ENCODE measurements at regions not wholly inside any gene's neighbourhood (a gene's known extent, or its start where the extent isn't known, plus 50 kb on each side); places are given as distances from the start of the nearest gene placed in this dataset.

DNA sequence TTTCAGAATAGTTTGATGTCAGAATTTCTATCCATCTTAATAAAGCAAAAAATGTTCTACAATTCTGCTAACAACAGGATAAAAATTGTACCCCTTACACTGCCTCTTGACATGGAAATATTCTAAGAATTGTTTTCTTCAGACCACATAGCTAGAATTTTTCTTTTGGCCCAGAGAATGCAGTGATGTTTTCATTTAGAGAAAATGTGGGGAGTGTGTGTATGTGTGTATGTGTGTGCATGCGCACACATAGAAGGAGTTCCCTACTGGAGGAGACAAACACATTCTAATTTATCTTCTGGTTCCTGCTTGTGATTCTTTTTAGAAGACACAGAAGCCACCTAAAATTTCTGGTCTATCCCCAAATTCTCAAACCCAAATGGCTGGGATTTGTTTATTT is 1145.7 kb downstream of the VRK1 start:
- Mint-ChIP-seq H3K4me1 (ENCODE audit: low read depth) (no peaks in the 10 kb centered on the region), H3K27me3 (ENCODE audit: insufficient read depth) (no peaks in the 10 kb centered on the region), H3K9me3 (peaks cover 69% of the 10 kb centered on the region), H3K36me3 (ENCODE audit: low read depth) (peaks cover 13% of the 10 kb centered on the region; the same call in 1 of the 2 replicates), H3K27ac (no peak overlapping the region), H3K4me3 (no peak overlapping the region)
- TF ChIP-seq, protein P1, sequence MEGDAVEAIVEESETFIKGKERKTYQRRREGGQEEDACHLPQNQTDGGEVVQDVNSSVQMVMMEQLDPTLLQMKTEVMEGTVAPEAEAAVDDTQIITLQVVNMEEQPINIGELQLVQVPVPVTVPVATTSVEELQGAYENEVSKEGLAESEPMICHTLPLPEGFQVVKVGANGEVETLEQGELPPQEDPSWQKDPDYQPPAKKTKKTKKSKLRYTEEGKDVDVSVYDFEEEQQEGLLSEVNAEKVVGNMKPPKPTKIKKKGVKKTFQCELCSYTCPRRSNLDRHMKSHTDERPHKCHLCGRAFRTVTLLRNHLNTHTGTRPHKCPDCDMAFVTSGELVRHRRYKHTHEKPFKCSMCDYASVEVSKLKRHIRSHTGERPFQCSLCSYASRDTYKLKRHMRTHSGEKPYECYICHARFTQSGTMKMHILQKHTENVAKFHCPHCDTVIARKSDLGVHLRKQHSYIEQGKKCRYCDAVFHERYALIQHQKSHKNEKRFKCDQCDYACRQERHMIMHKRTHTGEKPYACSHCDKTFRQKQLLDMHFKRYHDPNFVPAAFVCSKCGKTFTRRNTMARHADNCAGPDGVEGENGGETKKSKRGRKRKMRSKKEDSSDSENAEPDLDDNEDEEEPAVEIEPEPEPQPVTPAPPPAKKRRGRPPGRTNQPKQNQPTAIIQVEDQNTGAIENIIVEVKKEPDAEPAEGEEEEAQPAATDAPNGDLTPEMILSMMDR (IDR thresholded peaks at IDR 0.05): no peak
- DNase-seq: no peak

DNA sequence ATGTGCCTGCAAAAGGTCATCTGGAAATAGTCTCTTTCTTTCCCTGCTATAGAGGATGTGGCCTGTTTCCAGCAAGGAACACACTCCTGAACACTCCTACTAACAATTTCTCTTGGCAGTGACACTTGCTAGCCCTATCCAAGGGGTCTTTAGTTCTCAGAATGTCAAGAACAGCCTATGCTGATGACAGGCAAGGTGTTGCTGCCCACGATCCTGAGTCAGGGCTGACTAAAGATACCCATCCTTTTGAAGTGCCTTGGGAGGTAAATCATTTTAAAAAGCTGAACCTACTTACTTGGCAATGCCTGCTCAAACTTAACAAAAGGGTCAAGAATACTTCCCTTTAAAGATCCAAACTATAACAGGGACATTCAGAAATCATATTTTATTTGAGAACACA is 1146.4 kb downstream of the VRK1 start:
- Mint-ChIP-seq H3K36me3 (ENCODE audit: low read depth) (peaks cover 13% of the 10 kb centered on the region; the same call in 1 of the 2 replicates), H3K9me3 (peaks cover 67% of the 10 kb centered on the region), H3K4me1 (ENCODE audit: low read depth) (no peaks in the 10 kb centered on the region), H3K4me3 (no peak overlapping the region), H3K27me3 (ENCODE audit: insufficient read depth) (no peaks in the 10 kb centered on the region), H3K27ac (no peak overlapping the region)
- no peak for DNase-seq
- TF ChIP-seq, protein P1 (IDR thresholded peaks at IDR 0.05): no peak

DNA sequence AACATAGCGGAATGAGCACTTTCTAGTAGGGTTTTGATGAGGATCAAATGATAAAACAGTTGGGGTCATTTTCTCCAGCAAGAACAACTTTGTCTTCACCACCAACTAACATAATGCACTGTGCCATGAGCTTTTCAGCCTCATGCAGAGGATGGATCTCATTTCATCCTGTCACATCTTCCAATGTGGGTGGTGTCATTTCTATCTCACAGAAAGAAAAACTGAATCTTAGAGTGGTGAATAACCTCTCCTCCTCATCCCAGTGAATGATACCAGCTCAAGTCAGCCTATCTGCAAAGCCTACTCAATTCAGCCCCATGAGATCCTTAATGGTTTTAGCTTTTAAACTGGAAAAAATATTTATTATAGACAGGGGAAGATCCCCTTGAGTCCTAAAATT is 1147.2 kb downstream of the VRK1 start:
- TF ChIP-seq, protein P1 (IDR thresholded peaks at IDR 0.05): no peak
- Mint-ChIP-seq H3K27me3 (ENCODE audit: insufficient read depth) (no peaks in the 10 kb centered on the region), H3K4me3 (no peak overlapping the region), H3K27ac (no peak overlapping the region), H3K4me1 (ENCODE audit: low read depth) (no peaks in the 10 kb centered on the region), H3K36me3 (ENCODE audit: low read depth) (peaks cover 13% of the 10 kb centered on the region; the same call in 1 of the 2 replicates), H3K9me3 (peaks cover 64% of the 10 kb centered on the region)
- DNase-seq: no peak

DNA sequence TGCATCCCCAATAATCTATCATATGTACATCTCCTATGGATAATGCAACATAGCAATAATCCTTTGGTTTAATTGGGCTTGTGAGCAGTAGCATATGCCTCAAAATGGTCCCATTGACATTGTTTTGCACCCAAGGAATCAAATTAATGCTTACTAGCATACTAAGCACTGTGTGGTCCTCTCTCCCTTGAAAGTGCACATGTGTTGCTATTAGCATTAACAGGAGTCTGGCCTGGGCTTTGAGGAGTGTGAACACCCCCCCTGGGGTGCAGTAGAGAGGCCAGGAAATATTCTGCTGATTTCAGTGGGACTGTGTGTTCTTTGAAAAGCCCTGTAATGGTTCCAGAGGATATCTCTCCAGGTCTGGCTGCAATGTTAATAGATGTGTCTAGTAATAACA is 1148.4 kb downstream of the VRK1 start:
- H3K9me3 Mint-ChIP-seq: peaks cover 68% of the 10 kb centered on the region
- H3K4me1 Mint-ChIP-seq (ENCODE audit: low read depth): no peaks in the 10 kb centered on the region
- H3K27ac Mint-ChIP-seq: no peak overlapping the region
- TF ChIP-seq, protein P1 (IDR thresholded peaks at IDR 0.05): no peak
- no peak overlapping the region for H3K4me3 Mint-ChIP-seq
- no peak for DNase-seq
- no peaks in the 10 kb centered on the region for H3K27me3 Mint-ChIP-seq (ENCODE audit: insufficient read depth)
- H3K36me3 Mint-ChIP-seq (ENCODE audit: low read depth): peaks cover 13% of the 10 kb centered on the region; the same call in 1 of the 2 replicates

DNA sequence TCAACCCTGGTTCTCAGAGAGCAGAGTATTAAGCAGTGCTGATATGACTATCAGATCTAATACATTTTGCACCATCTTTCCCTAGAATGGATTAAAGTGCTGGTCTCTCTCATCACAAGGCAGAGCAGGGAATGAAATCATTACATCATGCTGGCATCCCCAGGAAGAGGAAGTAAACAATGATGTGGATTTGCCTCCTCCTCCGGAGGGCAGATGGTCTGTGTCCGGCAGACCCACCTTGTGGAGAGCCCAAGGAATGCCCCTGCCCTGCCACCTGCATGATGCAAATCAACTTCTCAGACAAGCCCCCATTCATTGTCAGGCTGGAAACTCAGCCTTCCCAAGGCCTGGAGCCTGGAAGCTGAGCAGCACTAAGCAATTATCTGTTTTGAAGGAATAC is 1149.1 kb downstream of the VRK1 start:
- no peak overlapping the region for H3K27ac Mint-ChIP-seq
- H3K9me3 Mint-ChIP-seq: peaks cover 74% of the 10 kb centered on the region
- H3K4me1 Mint-ChIP-seq (ENCODE audit: low read depth): no peaks in the 10 kb centered on the region
- H3K4me3 Mint-ChIP-seq: no peak overlapping the region
- peaks cover 13% of the 10 kb centered on the region; the same call in 1 of the 2 replicates for H3K36me3 Mint-ChIP-seq (ENCODE audit: low read depth)
- DNase-seq: no peak
- TF ChIP-seq, protein P1 (IDR thresholded peaks at IDR 0.05): no peak
- no peaks in the 10 kb centered on the region for H3K27me3 Mint-ChIP-seq (ENCODE audit: insufficient read depth)

DNA sequence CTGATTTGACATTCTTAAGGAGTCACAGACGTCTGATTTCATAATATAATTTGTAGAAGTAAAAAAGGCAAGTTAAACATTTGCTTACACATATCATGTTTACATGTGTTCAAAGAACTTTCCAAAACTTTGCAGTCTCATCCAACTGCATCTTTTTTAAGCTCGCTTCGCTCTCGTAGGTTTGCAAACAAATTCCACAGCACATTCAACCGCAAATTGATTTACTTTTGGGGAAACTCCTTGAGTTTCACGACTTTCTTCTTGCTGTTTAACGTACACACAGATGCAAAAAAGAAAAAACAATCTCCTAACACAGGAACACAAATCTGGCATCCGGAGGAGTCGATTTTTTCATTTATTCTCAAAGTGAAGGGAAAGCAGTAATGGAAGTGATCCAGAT is 1149.5 kb downstream of the VRK1 start:
- Mint-ChIP-seq H3K36me3 (ENCODE audit: low read depth) (peaks cover 13% of the 10 kb centered on the region; the same call in 1 of the 2 replicates), H3K4me1 (ENCODE audit: low read depth) (no peaks in the 10 kb centered on the region)
- TF ChIP-seq, protein P1 (IDR thresholded peaks at IDR 0.05): no peak

More for the DNA sequence above, 1149.5 kb downstream of the VRK1 start:
- H3K27ac Mint-ChIP-seq: no peak overlapping the region
- no peaks in the 10 kb centered on the region for H3K27me3 Mint-ChIP-seq (ENCODE audit: insufficient read depth)
- DNase-seq: no peak
- H3K9me3 Mint-ChIP-seq: peaks cover 76% of the 10 kb centered on the region
- H3K4me3 Mint-ChIP-seq: no peak overlapping the region
